HG03095 (cell line): ENCODE measurements at regions not wholly inside any gene's neighbourhood (a gene's known extent, or its start where the extent isn't known, plus 50 kb on each side); places are given as distances from the start of the nearest gene placed in this dataset.
A peak's percentile ranks its signal among the peaks of the same experiment; 100 is the strongest.

ENCODE experiments used
- ATAC-seq: cut with Tn5 transposase; IDR thresholded peaks from one replicate; pipeline ENCODE4 v1.9.1; 2021; ENCODE audit warnings: moderate library complexity; ENCODE audit not compliant: unreplicated experiment

- no peak for ATAC-seq
Measured at GRCh38 chr3:163039636-163040035, 1543.0 kb downstream of the OTOL1 start.

- ATAC-seq, result no peak
Measured at GRCh38 chr3:163043074-163043473, 1546.5 kb downstream of the OTOL1 start.

- ATAC-seq, result no peak
Measured at GRCh38 chr3:163045945-163046344, 1549.3 kb downstream of the OTOL1 start.

GRCh38 chr3:163048881-163049280, 1552.3 kb downstream of the OTOL1 start:
- ATAC-seq, result no peak

GRCh38 chr3:163056874-163057497, 1560.4 kb downstream of the OTOL1 start:
- ATAC-seq, result peak; percentile 62

- ATAC-seq, result no peak
Measured at GRCh38 chr3:163058031-163058854, 1561.6 kb downstream of the OTOL1 start.

- no peak for ATAC-seq
Measured at GRCh38 chr3:163071713-163072112, 1575.1 kb downstream of the OTOL1 start.
